Right ventricle myocardium superior (tissue), 1 donor: ENCODE measurements at regions not wholly inside any gene's neighbourhood (a gene's known extent, or its start where the extent isn't known, plus 50 kb on each side); places are given as distances from the start of the nearest gene placed in this dataset.
"Not testable (repeated sequence)": the region's sequence is repeated elsewhere in the genome, so short reads cannot be mapped to it uniquely, and the experiment has no call there.

Experiments
- ATAC-seq: fragments of 200-7000 bp; cut with Tn5 transposase; one replicate; pipeline ENCODE4 v1.9.1; 2020; ENCODE audit warnings: mild to moderate bottlenecking; ENCODE audit not compliant: poor library complexity
- DNase-seq: peaks from one replicate; pipeline ENCODE4 v3.0.0-alpha.2; 2020
- intact Hi-C: fragments of 100-400 bp; cut with DNase I; formaldehyde crosslinking; loops from one replicate; pipeline ENCODE4 v1.11.2; 2022
- donor health status: DM: no; HTN: yes; CAD: no; lungs with severe emphysema.

DNA sequence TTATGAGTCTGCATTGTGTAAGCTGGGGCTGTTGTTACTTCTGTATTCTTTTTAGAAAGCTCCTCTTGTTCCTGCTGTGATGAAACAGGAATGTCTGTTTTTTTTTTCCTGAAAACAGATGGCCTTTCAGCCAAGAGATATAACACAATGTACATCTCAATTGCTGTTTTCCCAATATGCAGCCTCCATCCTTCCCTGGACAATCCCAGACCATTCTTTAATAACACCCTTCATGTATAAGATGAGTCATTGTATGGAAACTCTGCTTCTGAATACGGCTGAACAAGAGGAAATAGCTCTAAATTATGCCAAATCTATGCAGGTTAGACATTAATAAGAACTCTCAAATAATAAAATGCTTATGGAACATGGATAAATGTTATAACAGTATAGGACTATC is 60.2 kb upstream of the LRRC4C start:
- DNase-seq (no peak), ATAC-seq (no peak)
- intact Hi-C loops, result no loop called here

DNA sequence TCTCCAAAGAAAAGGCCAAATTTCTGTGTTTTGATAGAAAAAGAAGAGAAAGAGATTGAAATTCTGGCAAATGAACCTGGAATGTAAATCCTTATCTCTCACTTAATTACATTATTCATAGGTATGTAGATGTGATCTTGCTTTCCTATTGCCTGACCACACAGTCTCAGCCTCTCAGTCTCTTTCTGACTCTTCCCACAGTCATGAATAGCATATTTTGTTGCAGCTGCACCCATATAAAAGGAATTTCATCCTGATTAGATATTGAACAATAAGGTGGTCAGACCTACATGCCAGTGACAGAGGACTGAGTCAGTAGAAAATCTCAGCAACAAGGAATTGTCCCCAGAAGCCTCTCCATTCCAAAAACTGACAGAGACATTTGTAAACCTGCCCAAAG is 62.9 kb upstream of the LRRC4C start:
- no peak for ATAC-seq
- intact Hi-C loops, result no loop called here
- no peak for DNase-seq

DNA sequence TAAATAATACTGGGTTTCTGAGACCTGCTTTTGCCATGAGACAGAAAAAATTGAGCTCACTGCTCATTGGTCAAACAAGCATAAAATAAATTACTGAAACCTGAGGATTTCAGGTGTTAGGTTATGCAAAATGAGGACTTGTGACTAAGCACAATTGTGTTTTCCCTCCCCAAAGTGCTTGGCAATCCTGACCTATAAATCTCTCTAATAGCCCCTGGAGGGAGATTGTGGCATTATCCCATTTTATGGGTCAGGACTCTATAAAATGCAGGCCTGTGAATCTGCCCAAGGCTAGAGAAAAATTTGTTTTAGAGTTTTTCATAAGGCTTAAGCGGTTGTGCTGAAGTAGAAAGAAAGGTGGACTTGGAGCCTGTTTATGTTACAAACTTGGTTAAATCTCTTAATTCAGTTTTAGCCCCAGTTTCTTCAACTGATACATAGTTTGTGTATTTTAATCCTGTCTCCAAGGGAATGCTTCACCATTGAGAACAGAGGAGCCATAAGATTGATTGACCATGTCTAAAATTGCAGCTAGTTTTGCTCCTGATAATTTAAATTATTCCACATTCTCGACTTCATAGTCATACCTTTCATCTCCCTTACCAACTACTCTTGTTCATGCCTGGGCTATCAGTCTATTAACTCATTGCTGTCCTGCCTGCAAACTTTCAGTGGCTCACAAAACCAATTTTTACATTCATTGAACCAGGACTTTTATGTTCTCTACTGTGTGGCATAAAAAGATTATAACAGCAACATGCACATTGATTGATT is 63.6 kb upstream of the LRRC4C start:
- intact Hi-C loops, result no loop called here
- no peak for DNase-seq
- no peak for ATAC-seq

DNA sequence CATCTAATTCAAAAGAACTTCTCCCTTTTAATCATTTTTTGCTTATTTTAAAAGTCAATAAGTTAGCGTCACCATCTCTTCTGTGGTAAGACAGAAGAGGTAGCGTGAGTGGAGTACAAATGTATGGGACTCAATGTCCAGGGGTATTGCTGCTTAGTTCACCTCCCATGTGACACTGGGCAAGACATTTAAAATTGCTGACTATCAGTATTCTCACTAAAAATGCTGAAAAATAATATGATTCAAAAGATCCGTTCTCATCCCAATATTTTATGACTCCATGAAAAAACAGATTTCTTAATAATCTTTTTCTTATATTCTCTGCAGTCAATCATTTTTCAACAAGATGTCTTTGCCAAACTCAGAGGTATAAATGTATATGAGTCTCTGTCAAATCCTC is 68.1 kb upstream of the LRRC4C start:
- ATAC-seq (no peak), DNase-seq (no peak)
- intact Hi-C loops, result no loop called here

DNA sequence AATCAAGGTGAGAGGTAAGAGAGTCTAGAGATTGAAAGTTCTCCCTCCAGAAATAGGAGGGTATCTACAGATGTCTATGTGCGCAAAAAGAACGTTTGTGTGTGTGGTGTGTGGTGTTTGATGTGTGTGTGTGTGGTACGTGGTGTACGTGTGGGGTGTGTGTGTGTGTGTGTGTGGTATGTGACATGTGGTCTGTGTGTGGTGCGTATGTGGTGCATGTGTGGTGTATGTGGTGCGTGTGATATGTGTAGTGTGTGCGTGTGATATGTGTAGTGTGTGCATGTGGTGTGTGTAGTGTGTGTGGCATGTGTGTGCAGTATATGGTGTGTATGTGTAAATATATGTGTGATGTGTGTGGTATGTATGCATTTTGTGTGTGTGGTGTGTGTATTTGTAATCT is 73.0 kb upstream of the LRRC4C start:
- no peak for DNase-seq
- no peak for ATAC-seq
- intact Hi-C loops, result no loop called here

DNA sequence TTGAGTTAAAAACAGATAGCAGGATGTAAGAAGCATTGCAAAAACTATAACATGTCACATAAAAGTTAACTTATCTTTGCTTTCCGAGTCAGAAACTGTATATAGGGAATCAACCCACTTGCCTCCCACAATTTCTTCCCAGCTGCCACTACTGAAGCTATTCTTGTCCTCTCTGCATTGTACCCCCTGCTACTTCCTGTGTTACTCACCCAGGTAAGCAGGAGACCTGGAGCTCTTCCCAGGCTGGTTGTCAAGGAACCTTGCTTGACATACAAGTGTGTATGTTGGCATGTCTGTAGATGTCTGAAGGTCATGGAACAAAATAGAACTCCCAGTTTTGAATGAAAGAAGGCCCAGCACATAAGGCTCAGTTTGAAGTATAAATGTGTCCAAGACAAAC is 74.3 kb upstream of the LRRC4C start:
- intact Hi-C loops, result no loop called here
- ATAC-seq, result no peak
- DNase-seq, result no peak

DNA sequence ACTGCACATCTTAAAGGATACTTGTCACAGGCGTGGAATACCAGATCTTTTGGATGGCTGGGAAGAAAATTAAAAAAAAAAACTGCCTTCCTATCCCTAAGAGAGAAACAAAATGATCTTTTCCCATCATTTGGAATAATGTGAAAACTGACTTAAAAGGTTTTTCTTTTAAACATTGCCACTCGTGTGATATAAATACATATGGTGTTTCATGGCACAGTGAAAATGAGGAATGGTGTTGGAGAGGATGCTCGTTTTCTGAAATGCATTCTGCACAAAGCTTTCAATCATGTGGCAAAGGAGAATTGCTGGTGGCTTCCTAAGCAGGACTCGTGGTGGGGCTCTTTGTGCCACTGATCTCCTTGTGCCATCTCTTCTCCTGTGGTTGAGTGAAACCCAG is 74.9 kb upstream of the LRRC4C start:
- ATAC-seq (no peak), DNase-seq (no peak)
- intact Hi-C loops, result no loop called here

DNA sequence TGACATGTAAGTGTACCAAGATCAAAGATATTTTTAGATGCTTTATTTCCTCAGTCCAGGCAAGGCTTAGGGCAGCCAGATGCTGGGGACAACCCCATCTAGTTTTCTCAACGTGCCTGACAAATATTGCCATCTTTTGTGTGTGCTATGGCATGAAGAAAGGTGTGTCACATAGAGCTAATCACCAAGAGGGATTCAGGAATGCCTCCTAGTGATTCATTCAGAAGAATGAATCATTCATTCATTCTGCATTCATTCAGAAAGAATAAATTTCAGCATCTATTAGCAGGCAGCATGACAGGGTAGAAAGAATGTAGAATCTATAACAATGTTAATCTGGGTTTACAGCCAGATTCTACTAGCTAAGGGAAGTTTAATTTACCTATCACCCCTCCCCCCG is 75.4 kb upstream of the LRRC4C start:
- ATAC-seq, result no peak
- intact Hi-C loops, result no loop called here
- no peak for DNase-seq

DNA sequence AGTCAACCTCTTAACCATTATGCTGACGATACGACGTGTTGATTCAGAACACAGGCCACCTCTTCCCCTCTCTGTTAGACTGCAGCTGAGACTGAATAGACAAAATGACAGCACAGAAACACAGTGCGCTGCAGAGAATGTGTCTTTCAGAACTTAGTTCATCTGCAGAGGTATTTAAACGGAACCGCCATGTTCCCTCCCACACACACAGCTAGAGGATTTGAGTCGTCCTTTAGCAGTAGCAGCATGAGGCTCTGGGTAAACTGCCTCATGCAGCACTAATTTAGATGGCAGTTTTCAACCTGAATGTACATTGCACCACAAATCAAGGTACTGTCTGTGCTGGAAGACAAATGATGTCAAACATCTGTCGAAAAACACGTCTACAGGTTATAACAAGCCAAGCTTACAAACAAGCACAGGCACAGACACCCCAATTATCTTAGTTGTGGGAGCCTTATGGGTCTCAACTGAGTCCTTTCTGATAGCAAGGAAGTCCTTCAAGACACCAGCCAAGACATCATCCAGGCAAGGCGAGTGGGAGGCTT is 76.6 kb upstream of the LRRC4C start:
- DNase-seq, result no peak
- no peak for ATAC-seq
- intact Hi-C loops, result no loop called here

DNA sequence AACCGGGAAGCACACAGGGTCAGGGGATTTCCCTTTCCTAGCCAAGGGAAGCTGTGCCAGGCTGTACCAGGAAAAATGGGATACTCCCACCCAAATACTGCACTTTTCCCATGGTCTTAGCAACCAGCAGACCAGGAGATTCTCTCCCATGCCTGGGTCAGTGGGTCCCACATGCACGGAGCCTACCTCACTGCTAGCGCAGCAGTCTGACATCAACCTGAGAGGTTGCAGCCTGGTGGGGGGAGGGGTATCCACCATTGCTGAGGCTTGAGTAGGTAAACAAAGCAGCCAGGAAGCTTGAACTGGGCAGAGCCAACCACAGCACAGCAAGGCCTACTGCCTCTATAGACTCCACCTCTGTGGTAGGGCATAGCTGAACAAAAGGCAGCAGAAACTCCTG is 85.5 kb upstream of the LRRC4C start:
- DNase-seq, ATAC-seq, intact Hi-C loops: not testable (repeated sequence)

DNA sequence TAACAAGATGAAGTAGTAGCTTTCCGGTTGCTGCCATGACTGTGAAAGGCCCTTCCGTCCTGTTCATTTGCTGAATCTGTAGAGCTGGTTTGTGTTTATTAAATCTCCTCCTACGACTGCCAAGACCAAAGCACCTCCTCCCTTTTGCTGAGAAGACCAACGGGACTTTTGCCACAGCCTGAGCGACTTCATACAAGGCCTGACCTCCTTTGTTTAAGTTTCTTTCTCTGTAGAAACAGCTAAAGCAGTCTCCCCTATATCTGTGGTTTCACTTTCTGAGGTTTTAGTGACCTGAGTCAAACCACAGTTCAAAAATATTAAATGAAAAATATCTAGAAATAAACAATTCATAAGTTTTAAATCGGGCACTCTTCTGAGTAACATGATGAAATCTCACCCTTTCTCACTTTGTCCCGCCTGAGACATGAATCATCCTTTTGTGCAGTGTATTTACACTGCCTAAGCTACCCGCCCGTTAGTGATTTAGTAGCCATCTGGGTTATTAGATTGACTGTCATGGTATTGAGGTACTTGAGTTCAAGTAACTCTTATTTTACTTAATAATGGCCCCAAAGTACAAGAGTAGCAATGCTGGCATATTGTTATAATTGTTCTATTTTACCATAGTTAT is 119.1 kb upstream of the LRRC4C start:
- ATAC-seq, result no peak
- intact Hi-C loops, result no loop called here
- no peak for DNase-seq

DNA sequence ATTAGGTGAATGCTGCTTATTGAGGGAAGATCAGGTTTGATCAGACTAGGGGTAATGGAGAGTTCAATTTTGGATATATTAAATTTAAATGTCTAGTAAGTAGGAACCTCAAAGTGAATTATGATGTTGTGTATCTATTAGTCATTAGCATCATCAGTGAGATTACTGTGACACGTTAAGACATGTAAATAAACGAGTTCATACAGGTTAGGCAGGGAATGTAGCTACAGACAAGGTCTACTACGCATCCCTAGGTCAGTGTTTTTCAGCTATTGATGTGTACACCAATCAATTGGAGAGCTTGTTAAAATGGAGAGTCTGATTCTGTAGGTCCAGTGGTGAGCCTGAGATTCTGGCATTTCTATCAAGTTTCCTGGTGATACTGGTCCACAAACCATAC is 120.1 kb upstream of the LRRC4C start:
- intact Hi-C loops, result no loop called here
- no peak for ATAC-seq

DNA sequence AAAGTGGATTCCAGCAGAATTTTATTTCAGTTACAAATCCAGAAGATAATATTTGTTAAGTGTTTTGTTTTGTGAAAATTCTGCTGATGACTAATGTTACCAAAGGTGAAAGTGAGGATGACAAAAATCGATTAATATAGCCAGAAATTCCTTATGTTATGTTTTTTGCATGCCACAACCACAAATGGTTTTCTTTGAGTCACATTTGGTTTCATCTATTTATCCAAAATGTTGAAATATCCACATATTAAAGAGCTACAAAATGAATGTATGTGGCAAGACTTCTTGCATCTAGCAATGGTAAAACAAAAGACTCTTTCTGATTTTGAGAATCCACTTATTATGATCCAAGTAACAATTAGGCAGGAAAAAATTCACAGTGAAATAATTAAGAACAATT is 150.1 kb upstream of the LRRC4C start:
- ATAC-seq, result no peak
- intact Hi-C loops, result no loop called here

More for the DNA sequence above, 120.1 kb upstream of the LRRC4C start:
- DNase-seq, result no peak

DNA sequence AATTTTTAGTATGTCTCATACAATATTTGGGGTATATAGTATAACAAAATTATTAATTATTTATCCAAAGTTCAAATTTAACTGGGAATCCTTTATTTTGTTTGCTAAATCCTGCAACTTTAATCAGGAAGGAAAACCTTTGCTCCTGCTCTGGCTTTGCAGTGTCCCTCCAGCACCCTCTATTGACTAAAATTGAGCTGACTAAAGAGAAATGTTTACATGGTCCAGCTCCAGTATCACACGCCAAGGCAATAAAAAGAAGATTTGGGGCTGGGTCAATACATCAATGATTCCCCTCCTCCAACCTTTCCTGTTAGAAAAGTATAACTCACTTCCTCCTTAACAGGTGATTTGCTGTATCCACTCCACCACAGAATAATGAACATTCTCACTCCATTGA is 153.0 kb upstream of the LRRC4C start:
- intact Hi-C loops, result no loop called here
- DNase-seq, result no peak
- ATAC-seq, result no peak

More for the DNA sequence above, 150.1 kb upstream of the LRRC4C start:
- no peak for DNase-seq

DNA sequence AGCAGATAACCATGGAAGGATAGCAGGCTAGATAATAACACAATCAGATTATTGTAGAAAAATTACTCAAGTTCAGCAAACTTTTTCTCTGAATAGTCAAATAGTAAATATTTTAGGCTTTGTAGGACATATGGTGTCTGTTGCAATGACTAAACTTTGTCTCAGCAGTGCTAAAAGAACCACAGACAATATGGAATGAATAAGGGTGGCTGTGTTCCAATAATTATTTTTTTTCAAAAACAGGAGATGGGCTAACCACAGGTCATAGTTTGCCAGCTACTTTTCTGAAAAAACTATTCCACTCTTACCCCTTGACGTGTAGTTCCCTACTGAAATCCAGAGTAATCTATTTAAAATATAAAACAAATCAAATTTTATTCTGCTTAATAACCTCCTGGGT is 153.9 kb upstream of the LRRC4C start:
- intact Hi-C loops, result no loop called here
- no peak for ATAC-seq
- no peak for DNase-seq

DNA sequence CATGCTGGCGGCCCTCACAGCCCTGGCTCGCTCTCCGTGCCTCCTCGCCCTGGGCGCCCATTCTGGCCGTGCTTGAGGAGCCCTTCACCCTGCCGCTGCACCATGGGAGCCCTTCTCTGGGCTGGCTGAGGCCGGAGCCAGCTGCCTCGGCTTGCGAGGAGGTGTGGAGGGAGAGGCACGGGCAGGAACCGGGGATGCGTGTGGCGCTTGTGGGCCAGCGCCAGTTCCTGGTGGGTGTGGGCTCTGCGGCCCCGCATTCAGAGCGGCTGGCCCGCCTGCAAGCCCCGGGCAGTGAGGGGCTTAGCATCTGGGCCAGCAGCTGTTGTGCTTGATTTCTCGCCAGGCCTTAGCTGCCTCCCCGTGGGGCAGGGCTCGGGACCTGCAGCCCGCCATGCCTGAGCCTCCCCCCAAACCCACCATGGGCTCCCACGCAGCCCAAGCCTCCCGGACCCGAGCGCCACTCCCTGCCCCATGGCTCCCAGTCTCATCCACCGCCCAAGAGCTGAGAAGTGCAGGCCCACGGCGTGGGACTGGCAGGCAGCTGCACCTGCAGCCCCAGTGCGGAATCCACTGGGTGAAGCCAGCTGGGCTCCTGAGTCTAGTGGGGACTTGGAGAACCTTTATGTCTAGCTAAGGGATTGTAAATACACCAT is 163.4 kb upstream of the LRRC4C start:
- ATAC-seq (no peak), DNase-seq (no peak)
- intact Hi-C loops, result no loop called here

DNA sequence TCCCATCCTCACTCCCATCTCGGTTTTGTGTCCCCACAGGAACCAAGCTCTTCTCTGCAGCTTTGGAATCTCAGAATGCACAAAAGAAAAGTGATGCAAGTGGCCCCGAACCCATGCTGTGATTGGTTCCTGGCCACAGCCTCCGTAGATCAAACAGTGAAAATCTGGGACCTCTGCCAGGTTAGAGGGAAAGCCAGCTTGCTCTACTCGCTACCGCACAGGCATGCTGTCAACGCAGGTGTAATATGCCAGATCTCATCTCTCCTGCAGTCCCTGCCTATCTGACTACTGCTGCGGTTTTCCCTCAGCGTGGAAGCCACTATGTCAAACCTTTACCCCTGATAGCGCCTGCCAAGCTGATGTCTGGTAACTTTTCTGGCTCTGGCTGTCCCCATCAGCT is 200.5 kb upstream of the LRRC4C start:
- intact Hi-C loops, result no loop called here
- no peak for ATAC-seq
- no peak for DNase-seq

DNA sequence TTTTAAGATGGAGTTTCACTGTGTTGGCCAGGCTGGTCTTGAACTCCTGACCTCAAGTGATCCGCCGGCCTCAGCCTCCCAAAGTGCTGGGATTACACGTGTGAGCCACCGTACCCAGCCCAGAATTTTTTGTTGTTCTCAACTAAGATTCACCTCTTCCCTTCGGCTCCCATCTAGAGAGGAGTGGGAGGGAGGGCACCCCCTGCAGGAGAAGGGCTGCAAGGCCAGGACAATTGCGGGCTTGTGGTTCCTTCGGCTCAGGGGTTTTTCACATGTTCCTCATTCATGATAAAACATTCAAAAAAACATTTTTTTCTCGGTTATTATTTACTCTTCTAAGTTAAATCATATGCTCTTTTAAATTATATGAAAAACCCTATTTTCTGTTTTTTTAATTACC is 201.1 kb upstream of the LRRC4C start:
- no peak for ATAC-seq
- DNase-seq, result no peak
- intact Hi-C loops, result no loop called here

DNA sequence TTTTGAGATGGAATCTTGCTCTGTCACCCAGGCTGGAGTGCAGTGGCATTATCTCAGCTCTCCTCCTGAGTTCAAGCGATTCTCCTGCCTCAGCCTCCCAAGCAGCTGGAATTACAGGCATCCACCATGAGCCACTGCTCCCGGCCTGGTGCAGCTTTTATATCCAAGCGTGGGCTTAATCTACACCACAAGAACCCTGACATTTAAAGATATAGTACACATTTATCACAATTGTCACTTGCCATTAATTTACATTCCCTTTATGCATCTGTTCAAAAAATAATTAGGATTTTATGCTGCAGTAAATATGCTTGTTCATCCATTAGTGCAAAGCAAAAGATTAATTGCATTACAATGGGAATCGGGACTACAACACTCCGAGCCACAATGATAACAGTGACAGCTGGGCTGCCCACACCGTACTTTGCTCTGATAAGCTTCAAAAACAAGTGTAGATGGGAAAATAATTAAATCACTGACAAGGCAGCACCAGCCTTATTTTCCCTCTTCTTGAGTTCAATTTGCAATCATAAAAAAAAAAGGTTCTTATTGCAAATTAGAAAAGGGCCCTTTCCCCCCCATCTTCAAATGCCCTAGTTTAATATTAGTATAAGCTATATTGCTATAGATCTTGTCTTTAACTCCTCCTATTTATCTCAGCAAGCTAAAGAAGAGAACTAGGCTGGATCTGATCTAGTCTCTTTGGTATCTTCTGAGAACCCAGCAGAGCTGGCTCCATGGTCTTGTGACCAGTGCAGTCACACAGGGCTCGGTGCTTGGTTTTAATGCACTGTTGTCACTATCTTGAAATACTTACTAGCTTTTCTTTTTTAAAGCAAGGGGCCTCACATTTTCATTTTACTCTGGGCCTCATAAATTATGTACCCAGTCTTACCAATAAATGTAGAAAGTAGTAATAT is 206.2 kb upstream of the LRRC4C start:
- ATAC-seq, result no peak
- intact Hi-C loops, result no loop called here
- no peak for DNase-seq
